Endothelial cell of umbilical vein (primary cell): ENCODE measurements at regions not wholly inside any gene's neighbourhood (a gene's known extent, or its start where the extent isn't known, plus 50 kb on each side); places are given as distances from the start of the nearest gene placed in this dataset.

ENCODE experiments used
- BruUV-seq: library from RNA; stranded (reverse); fragments of 400-500 nt; replicated peaks from 2 replicates; lab custom pipeline; 2021; lab: Mats Ljungman, UMichigan
- CTCF ChIA-PET: fragments of 300-600, 350-600 bp; sonication (Branson Sonifier 250); formaldehyde crosslinking; loops from one replicate; lab custom pipeline; 2021; ENCODE audit warnings: antibody characterized with exemption, inconsistent platforms; lab: Charles Lee
- POLR2A ChIA-PET: fragments of 300-600, 350-600 bp; sonication (Branson Sonifier 250); formaldehyde crosslinking; loops from one replicate; lab custom pipeline; 2021; ENCODE audit warnings: antibody characterized with exemption, inconsistent platforms; lab: Charles Lee
- DNase-seq: peaks from one replicate; pipeline ENCODE4 v3.0.0-alpha.2; 2011; ENCODE audit warnings: low read depth, low spot score
- FAIRE-seq: peaks from 2 replicates; lab custom pipeline; 2011; peaks lifted over from hg19 to GRCh38; lab: Jason Lieb, UNC
- H2AFZ ChIP-seq: 2 replicates; pipeline ENCODE4 v1.6.0; 2012; ENCODE audit warnings: low read depth, low read length, control low read depth, inconsistent platforms
- H3K27ac ChIP-seq: 2 replicates; pipeline ENCODE4 v1.5.1; 2011; ENCODE audit warnings: low read depth, mild to moderate bottlenecking, control low read depth, low read length, moderate library complexity; ENCODE audit not compliant: insufficient read depth
- H3K27me3 ChIP-seq, 2 experiments: 2 replicates each; pipeline versions ENCODE4 v1.6.0 to v1.6.1; 2011; ENCODE audit warnings: low read length in 2 of 2, mixed read lengths in 1 of 2; ENCODE audit not compliant: control insufficient read depth in 2 of 2, insufficient read depth in 2 of 2
- H3K36me3 ChIP-seq, 2 experiments: 2 replicates in 1 of 2; 3 replicates in 1 of 2; pipeline ENCODE4 v1.5.1; 2011; ENCODE audit warnings: low read length in 2 of 2, mild to moderate bottlenecking in 1 of 2, moderate library complexity in 1 of 2; ENCODE audit not compliant: control insufficient read depth in 2 of 2, insufficient read depth in 2 of 2; ENCODE audit errors: extremely low read depth in 1 of 2
- H3K4me1 ChIP-seq: 3 replicates; pipeline ENCODE4 v1.5.1; 2011; ENCODE audit warnings: mild to moderate bottlenecking, low read length; ENCODE audit not compliant: control insufficient read depth, insufficient read depth; ENCODE audit errors: extremely low read depth
- H3K4me2 ChIP-seq: 2 replicates; pipeline ENCODE4 v1.6.1; 2011; ENCODE audit warnings: low read length, control low read depth, mixed read lengths; ENCODE audit not compliant: insufficient read depth
- H3K4me3 ChIP-seq, 3 experiments: fragments of 200-600 bp in 1 of 3; sonication (generic), shearing (Covaris generic) in 1 of 3; replicated peaks in 1 of 3; 2 replicates each; pipeline ENCODE4 v1.5.1; 2011 to 2016; ENCODE audit warnings: control low read depth in 3 of 3, low read length in 3 of 3, mild to moderate bottlenecking in 2 of 3, inconsistent platforms in 1 of 3, low read depth in 1 of 3, moderate library complexity in 1 of 3; ENCODE audit not compliant: insufficient read depth in 1 of 3
- H3K79me2 ChIP-seq: 2 replicates; pipeline ENCODE4 v1.6.0; 2012; ENCODE audit warnings: low read length, inconsistent platforms; ENCODE audit not compliant: control insufficient read depth, insufficient read depth
- H3K9ac ChIP-seq: replicated peaks from 2 replicates; pipeline ENCODE3; 2011; ENCODE audit warnings: low read length, control low read depth; ENCODE audit not compliant: insufficient read depth; ENCODE audit errors: extremely low read depth
- H3K9me1 ChIP-seq: replicated peaks from 3 replicates; pipeline ENCODE4 v1.6.0; 2011; ENCODE audit warnings: mild to moderate bottlenecking, low read length; ENCODE audit not compliant: control insufficient read depth, insufficient read depth; ENCODE audit errors: extremely low read depth
- H3K9me3 ChIP-seq: replicated peaks from 2 replicates; pipeline ENCODE4 v1.5.1; 2012; ENCODE audit warnings: low read length, inconsistent platforms; ENCODE audit not compliant: control insufficient read depth, insufficient read depth
- H4K20me1 ChIP-seq: replicated peaks from 2 replicates; pipeline ENCODE3; 2011; ENCODE audit warnings: mild to moderate bottlenecking, low read length; ENCODE audit not compliant: control insufficient read depth, insufficient read depth; ENCODE audit errors: extremely low read depth
- EZH2 ChIP-seq: IDR thresholded peaks from 2 replicates; pipeline ENCODE4 v1.6.1; 2012; ENCODE audit warnings: borderline replicate concordance, low read depth, mild to moderate bottlenecking, moderate library complexity, low read length, inconsistent platforms; ENCODE audit not compliant: severe bottlenecking
- FOS ChIP-seq: IDR thresholded peaks from 2 replicates; pipeline ENCODE4 v1.6.1; 2011; ENCODE audit warnings: mild to moderate bottlenecking, low read length, moderate library complexity, borderline replicate concordance; ENCODE audit not compliant: insufficient read depth
- GATA2 ChIP-seq: IDR thresholded peaks from 2 replicates; pipeline ENCODE4 v1.7.0; 2011; ENCODE audit warnings: low read depth, mild to moderate bottlenecking, moderate library complexity, mixed read lengths, low read length; ENCODE audit not compliant: insufficient read length, insufficient read depth
- JUN ChIP-seq: IDR thresholded peaks from 2 replicates; pipeline ENCODE4 v1.6.1; 2011; ENCODE audit warnings: borderline replicate concordance, low read depth; ENCODE audit not compliant: insufficient read length, insufficient read depth
- MYC ChIP-seq: IDR thresholded peaks from one replicate; pipeline ENCODE4 v1.6.1; 2011; ENCODE audit warnings: mild to moderate bottlenecking, low read depth, low read length
- POLR2A ChIP-seq: IDR thresholded peaks from 2 replicates; pipeline ENCODE4 v1.6.1; 2012; ENCODE audit warnings: low read depth, mild to moderate bottlenecking, control low read depth, low read length
- POLR2AphosphoS5 ChIP-seq: IDR thresholded peaks from 2 replicates; pipeline ENCODE4 v1.6.1; 2012; ENCODE audit warnings: low read depth, mild to moderate bottlenecking, control low read depth, low read length, moderate library complexity; ENCODE audit not compliant: insufficient read depth
- dilution Hi-C: fragments of 300-500 bp; cut with MboI; formaldehyde crosslinking; loops from one replicate; pipeline ENCODE4 v1.15.0; 2019; ENCODE audit warnings: low sequenced_read_pairs; ENCODE audit not compliant: extremely low pct_ligation_motif_present
- intact Hi-C: fragments of 100-400 bp; cut with micrococcal nuclease; formaldehyde crosslinking; loops from one replicate; pipeline ENCODE4 v1.10.0; 2022
- TF ChIP-seq, protein P1 (sequence below), 2 donors: IDR thresholded peaks; 1 replicate in 1 of 2; 2 replicates in 1 of 2; pipeline ENCODE4 v1.5.1; 2011; ENCODE audit warnings: low read length in 2 of 2, mild to moderate bottlenecking in 2 of 2, moderate library complexity in 2 of 2, control low read depth in 1 of 2, inconsistent platforms in 1 of 2, low read depth in 1 of 2; ENCODE audit not compliant: insufficient read depth in 1 of 2; ENCODE audit errors: extremely low read depth in 1 of 2
- TF ChIP-seq, protein P2 (sequence below): IDR thresholded peaks from 2 replicates; pipeline ENCODE4 v1.6.1; 2011; ENCODE audit not compliant: insufficient read depth, insufficient read length

DNA sequence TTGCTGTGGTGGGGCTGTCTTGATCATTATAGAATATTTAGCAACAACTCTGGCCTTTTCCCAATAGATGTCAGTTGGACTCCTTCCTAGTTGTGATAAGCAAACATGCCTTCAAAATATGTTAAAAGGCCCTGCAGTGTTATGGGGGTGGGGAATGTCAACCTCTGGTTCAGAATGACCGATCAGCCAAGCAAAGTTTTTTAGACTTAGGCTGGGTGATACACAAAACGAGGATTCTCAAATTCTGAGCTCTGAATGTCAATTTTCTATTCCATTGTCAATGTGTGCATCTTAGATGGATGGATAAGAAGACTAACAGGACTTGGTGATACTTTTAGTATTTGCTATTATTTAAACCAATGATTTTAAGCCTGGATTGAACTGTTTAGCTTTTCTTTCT, 940.0 kb upstream of the GRIA3 start:
- no peaks in the 10 kb centered on the region for H3K79me2 ChIP-seq
- H3K36me3 ChIP-seq: no peaks in the 10 kb centered on the region
- FAIRE-seq (no peak), DNase-seq (no peak)
- H3K27ac ChIP-seq: no peak overlapping the region
- no peaks in the 10 kb centered on the region for H4K20me1 ChIP-seq
- ChIA-PET CTCF (no interaction called here), POLR2A (no interaction called here)
- H3K9me3 ChIP-seq: no peaks in the 10 kb centered on the region
- H3K4me1 ChIP-seq: no peaks in the 10 kb centered on the region
- no TSS peak for BruUV-seq
- H3K4me3 ChIP-seq: no peak overlapping the region
- intact Hi-C loops: no loop called here
- dilution Hi-C loops: no loop called here
- no peak overlapping the region for H2AFZ ChIP-seq
- no peaks in the 10 kb centered on the region for H3K27me3 ChIP-seq
- H3K9ac ChIP-seq: no peak overlapping the region
- H3K4me2 ChIP-seq: no peak overlapping the region
- TF ChIP-seq FOS (no peak), EZH2 (no peak), JUN (no peak), POLR2A (no peak), MYC (no peak)
- TF ChIP-seq, protein P1, sequence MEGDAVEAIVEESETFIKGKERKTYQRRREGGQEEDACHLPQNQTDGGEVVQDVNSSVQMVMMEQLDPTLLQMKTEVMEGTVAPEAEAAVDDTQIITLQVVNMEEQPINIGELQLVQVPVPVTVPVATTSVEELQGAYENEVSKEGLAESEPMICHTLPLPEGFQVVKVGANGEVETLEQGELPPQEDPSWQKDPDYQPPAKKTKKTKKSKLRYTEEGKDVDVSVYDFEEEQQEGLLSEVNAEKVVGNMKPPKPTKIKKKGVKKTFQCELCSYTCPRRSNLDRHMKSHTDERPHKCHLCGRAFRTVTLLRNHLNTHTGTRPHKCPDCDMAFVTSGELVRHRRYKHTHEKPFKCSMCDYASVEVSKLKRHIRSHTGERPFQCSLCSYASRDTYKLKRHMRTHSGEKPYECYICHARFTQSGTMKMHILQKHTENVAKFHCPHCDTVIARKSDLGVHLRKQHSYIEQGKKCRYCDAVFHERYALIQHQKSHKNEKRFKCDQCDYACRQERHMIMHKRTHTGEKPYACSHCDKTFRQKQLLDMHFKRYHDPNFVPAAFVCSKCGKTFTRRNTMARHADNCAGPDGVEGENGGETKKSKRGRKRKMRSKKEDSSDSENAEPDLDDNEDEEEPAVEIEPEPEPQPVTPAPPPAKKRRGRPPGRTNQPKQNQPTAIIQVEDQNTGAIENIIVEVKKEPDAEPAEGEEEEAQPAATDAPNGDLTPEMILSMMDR (IDR thresholded peaks at IDR 0.05; ENCODE audit: extremely low read depth in 1 of 2, insufficient read depth in 1 of 2, low read depth in 1 of 2, low read length in 2 of 2): no peak
- TF ChIP-seq, protein P2, sequence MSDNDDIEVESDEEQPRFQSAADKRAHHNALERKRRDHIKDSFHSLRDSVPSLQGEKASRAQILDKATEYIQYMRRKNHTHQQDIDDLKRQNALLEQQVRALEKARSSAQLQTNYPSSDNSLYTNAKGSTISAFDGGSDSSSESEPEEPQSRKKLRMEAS: no peak
- no peaks in the 10 kb centered on the region for H3K9me1 ChIP-seq

DNA sequence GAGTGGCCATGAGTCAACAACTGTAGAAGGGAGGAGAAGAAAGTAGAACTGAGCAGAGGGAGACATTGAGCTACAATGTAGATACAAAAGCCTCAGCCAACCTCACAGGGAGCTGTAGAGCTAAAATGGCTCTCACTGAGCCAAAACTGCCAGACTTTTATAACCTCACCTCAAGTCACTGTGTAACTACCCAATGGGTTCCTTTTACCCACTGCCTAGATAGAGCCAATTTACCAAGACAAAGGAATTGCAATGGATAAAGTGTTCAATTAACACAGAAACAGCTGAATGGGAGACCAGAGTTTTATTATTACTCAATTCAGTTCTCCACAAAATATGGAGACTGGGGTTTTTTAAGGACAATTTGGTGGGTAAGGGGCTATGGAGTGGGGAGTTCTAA, 938.9 kb upstream of the GRIA3 start:
- no peak overlapping the region for H3K4me2 ChIP-seq
- BruUV-seq: no TSS peak
- H3K4me1 ChIP-seq: no peaks in the 10 kb centered on the region
- TF ChIP-seq POLR2AphosphoS5: no peak
- TF ChIP-seq, protein P1 (IDR thresholded peaks at IDR 0.05; ENCODE audit: extremely low read depth in 1 of 2, insufficient read depth in 1 of 2, low read depth in 1 of 2, low read length in 2 of 2): no peak
- no peak for TF ChIP-seq GATA2
- TF ChIP-seq JUN: no peak
- TF ChIP-seq, protein P2: no peak
- no peak for TF ChIP-seq FOS
- TF ChIP-seq MYC: no peak
- TF ChIP-seq POLR2A: no peak
- no peak for TF ChIP-seq EZH2
- no peak overlapping the region for H2AFZ ChIP-seq
- FAIRE-seq (no peak), DNase-seq (no peak)
- H4K20me1 ChIP-seq: no peaks in the 10 kb centered on the region
- no peaks in the 10 kb centered on the region for H3K36me3 ChIP-seq
- no peaks in the 10 kb centered on the region for H3K9me3 ChIP-seq
- no peaks in the 10 kb centered on the region for H3K79me2 ChIP-seq
- H3K9me1 ChIP-seq: no peaks in the 10 kb centered on the region
- no peaks in the 10 kb centered on the region for H3K27me3 ChIP-seq
- H3K27ac ChIP-seq: no peak overlapping the region
- POLR2A ChIA-PET: no interaction called here
- no peak overlapping the region for H3K4me3 ChIP-seq
- CTCF ChIA-PET: no interaction called here
- H3K9ac ChIP-seq: no peak overlapping the region
- dilution Hi-C loops (no loop called here), intact Hi-C loops (no loop called here)
